Stimulated activated CD4-positive, alpha-beta T cell treated with anti-CD3 and anti-CD28 coated beads, Interleukin-4, amount 100 ng/mL, for 4 hours (primary cell): ENCODE measurements at regions not wholly inside any gene's neighbourhood (a gene's known extent, or its start where the extent isn't known, plus 50 kb on each side); places are given as distances from the start of the nearest gene placed in this dataset.

ENCODE experiments used
- DNase-seq, 2 experiments: peaks; one replicate each; pipeline ENCODE4 v3.0.0-alpha.2; 2020

- DNase-seq = no peak
These were observed 523.2 kb downstream of the SOX2 start for GRCh38 chr3:182234881-182235280.

- DNase-seq = no peak
These were observed 523.8 kb downstream of the SOX2 start for GRCh38 chr3:182235504-182235903.

GRCh38 chr3:182238126-182238525 is 526.4 kb downstream of the SOX2 start:
- no peak for DNase-seq

GRCh38 chr3:182239316-182239715 is 527.6 kb downstream of the SOX2 start:
- DNase-seq = no peak

GRCh38 chr3:182240474-182240873 is 528.7 kb downstream of the SOX2 start:
- no peak for DNase-seq

- no peak for DNase-seq
These were observed 529.6 kb downstream of the SOX2 start for GRCh38 chr3:182241196-182241765.

GRCh38 chr3:182241766-182242488 is 530.2 kb downstream of the SOX2 start:
- DNase-seq = no peak

- DNase-seq = no peak
These were observed 530.8 kb downstream of the SOX2 start for GRCh38 chr3:182242489-182242942.

- DNase-seq = no peak
These were observed 531.9 kb downstream of the SOX2 start for GRCh38 chr3:182243625-182244024.

GRCh38 chr3:182244222-182244971 is 532.7 kb downstream of the SOX2 start:
- DNase-seq = no peak

- no peak for DNase-seq
These were observed 533.3 kb downstream of the SOX2 start for GRCh38 chr3:182245059-182245458.

- DNase-seq = no peak
These were observed 535.1 kb downstream of the SOX2 start for GRCh38 chr3:182246870-182247269.

- DNase-seq = no peak
These were observed 536.7 kb downstream of the SOX2 start for GRCh38 chr3:182248349-182248880.

GRCh38 chr3:182252802-182253201 is 540.5 kb upstream of the ATP11B start:
- DNase-seq = no peak

GRCh38 chr3:182255158-182255557 is 538.1 kb upstream of the ATP11B start:
- DNase-seq = no peak

GRCh38 chr3:182257361-182257760 is 535.9 kb upstream of the ATP11B start:
- DNase-seq = no peak

GRCh38 chr3:182258538-182259177 is 534.6 kb upstream of the ATP11B start:
- DNase-seq = no peak

GRCh38 chr3:182259579-182259978 is 533.7 kb upstream of the ATP11B start:
- DNase-seq = no peak

GRCh38 chr3:182261041-182261440 is 532.3 kb upstream of the ATP11B start:
- no peak for DNase-seq

- DNase-seq = no peak
These were observed 524.6 kb upstream of the ATP11B start for GRCh38 chr3:182268711-182269110.

- no peak for DNase-seq
These were observed 516.8 kb upstream of the ATP11B start for GRCh38 chr3:182276512-182276911.

- no peak for DNase-seq
These were observed 508.5 kb upstream of the ATP11B start for GRCh38 chr3:182284793-182285192.

- DNase-seq = no peak
These were observed 500.7 kb upstream of the ATP11B start for GRCh38 chr3:182292591-182292990.
